H1 (cell line): ENCODE measurements at regions not wholly inside any gene's neighbourhood (a gene's known extent, or its start where the extent isn't known, plus 50 kb on each side); places are given as distances from the start of the nearest gene placed in this dataset.

Source experiments
- TF ChIP-seq, protein P1 (sequence below), 3 experiments: IDR thresholded peaks; 1 replicate in 2 of 3; 2 replicates in 1 of 3; pipeline versions ENCODE4 v1.5.1 to v1.6.1; 2011; ENCODE audit warnings: low read length in 3 of 3, mild to moderate bottlenecking in 3 of 3, inconsistent platforms in 2 of 3, low read depth in 1 of 3, moderate library complexity in 1 of 3; ENCODE audit not compliant: insufficient read depth in 1 of 3; ENCODE audit errors: control extremely low read depth in 1 of 3

DNA sequence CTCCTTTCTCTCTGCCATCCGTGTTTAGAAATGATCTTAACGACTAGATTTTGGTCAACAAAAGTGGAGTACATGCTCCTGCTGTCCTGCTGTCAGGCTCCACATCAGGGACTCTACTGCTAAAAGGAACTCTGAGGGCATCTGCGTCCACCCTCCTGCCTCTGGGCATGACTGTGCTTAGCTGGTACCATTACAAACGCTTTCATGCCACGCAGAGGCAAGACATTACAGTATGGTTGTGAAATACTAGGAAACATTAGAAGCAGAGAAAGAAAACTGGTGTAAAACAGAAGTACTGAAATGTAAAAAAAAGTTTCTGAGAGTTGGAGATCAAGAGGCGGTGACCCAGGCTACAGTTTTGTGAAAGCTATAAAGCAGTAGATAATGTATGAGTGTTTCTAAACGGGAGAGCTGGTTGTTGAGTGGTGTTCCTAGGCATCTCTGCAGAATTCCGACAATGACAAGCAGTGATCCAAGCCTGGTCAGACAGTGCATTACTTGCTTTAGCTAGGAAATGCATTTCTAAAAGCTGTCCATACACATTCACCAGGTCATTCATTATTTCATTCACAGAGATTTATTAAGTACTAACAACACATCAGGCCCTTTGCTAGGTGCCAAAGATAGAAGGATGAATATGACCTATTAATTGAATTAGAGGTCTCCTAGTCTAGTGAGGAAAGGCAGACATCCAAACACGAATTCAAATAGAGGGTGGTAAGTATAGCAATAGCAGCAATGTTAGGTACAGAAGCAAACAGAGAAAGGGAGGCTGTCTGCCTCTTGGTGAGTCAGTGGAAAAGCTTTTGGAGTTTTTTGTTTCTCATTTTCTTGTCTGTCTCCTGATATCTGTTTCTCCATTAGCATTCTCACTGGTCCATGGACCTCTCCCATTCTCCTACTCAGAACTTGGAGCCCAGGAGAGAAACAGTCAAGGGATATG is 401.9 kb downstream of the LMO4 start (continued):
- TF ChIP-seq, protein P1, sequence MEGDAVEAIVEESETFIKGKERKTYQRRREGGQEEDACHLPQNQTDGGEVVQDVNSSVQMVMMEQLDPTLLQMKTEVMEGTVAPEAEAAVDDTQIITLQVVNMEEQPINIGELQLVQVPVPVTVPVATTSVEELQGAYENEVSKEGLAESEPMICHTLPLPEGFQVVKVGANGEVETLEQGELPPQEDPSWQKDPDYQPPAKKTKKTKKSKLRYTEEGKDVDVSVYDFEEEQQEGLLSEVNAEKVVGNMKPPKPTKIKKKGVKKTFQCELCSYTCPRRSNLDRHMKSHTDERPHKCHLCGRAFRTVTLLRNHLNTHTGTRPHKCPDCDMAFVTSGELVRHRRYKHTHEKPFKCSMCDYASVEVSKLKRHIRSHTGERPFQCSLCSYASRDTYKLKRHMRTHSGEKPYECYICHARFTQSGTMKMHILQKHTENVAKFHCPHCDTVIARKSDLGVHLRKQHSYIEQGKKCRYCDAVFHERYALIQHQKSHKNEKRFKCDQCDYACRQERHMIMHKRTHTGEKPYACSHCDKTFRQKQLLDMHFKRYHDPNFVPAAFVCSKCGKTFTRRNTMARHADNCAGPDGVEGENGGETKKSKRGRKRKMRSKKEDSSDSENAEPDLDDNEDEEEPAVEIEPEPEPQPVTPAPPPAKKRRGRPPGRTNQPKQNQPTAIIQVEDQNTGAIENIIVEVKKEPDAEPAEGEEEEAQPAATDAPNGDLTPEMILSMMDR (IDR thresholded peaks at IDR 0.05; ENCODE audit: control extremely low read depth in 1 of 3, insufficient read depth in 1 of 3, low read depth in 1 of 3, low read length in 3 of 3) = no peak
- TF ChIP-seq, all 59 proteins: peak for 0
